Osteocyte (in vitro differentiated cells): ENCODE measurements at regions not wholly inside any gene's neighbourhood (a gene's known extent, or its start where the extent isn't known, plus 50 kb on each side); places are given as distances from the start of the nearest gene placed in this dataset.

ENCODE experiments used
- DNase-seq: peaks from one replicate; pipeline ENCODE4 v3.0.0; 2021; ENCODE audit warnings: mixed read lengths; ENCODE audit not compliant: unreplicated experiment; ENCODE audit errors: extremely low spot score
- H3K27ac Mint-ChIP-seq: one replicate; pipeline ENCODE4 v1.8.0; 2021; ENCODE audit warnings: mild to moderate bottlenecking, mixed read lengths; ENCODE audit not compliant: unreplicated experiment
- H3K27me3 Mint-ChIP-seq: one replicate; pipeline ENCODE4 v1.8.0; 2021; ENCODE audit warnings: mixed read lengths; ENCODE audit not compliant: unreplicated experiment
- H3K36me3 Mint-ChIP-seq: one replicate; pipeline ENCODE4 v1.8.0; 2021; ENCODE audit warnings: mixed read lengths; ENCODE audit not compliant: unreplicated experiment
- H3K4me1 Mint-ChIP-seq: one replicate; pipeline ENCODE4 v1.8.0; 2021; ENCODE audit warnings: mixed read lengths; ENCODE audit not compliant: unreplicated experiment
- H3K4me3 Mint-ChIP-seq: one replicate; pipeline ENCODE4 v1.8.0; 2021; ENCODE audit warnings: mild to moderate bottlenecking, moderate library complexity, mixed read lengths; ENCODE audit not compliant: unreplicated experiment
- H3K9me3 Mint-ChIP-seq: one replicate; pipeline ENCODE4 v1.8.0; 2021; ENCODE audit warnings: mixed read lengths; ENCODE audit not compliant: unreplicated experiment
- CTCF ChIP-seq: fragments of 200-600 bp; sonication (generic); IDR thresholded peaks from 2 replicates; pipeline ENCODE4 v1.5.0; 2021; ENCODE audit warnings: antibody characterized with exemption, mild to moderate bottlenecking, moderate library complexity

GRCh38 chr2:150887926-150888325, 373.7 kb downstream of the RBM43 start:
- no peak for DNase-seq
- Mint-ChIP-seq H3K36me3 (no peaks in the 10 kb centered on the region), H3K4me1 (peaks cover 1% of the 10 kb centered on the region), H3K4me3 (no peak overlapping the region), H3K27me3 (no peaks in the 10 kb centered on the region), H3K27ac (no peak overlapping the region), H3K9me3 (no peaks in the 10 kb centered on the region)
- no peak for TF ChIP-seq CTCF

GRCh38 chr2:150885774-150886386, 375.8 kb downstream of the RBM43 start:
- no peaks in the 10 kb centered on the region for H3K36me3 Mint-ChIP-seq
- no peak for TF ChIP-seq CTCF

GRCh38 chr2:150885236-150885635, 376.4 kb downstream of the RBM43 start:
- Mint-ChIP-seq H3K9me3 (no peaks in the 10 kb centered on the region), H3K27ac (no peak overlapping the region), H3K4me1 (peaks cover 1% of the 10 kb centered on the region), H3K4me3 (no peak overlapping the region), H3K27me3 (no peaks in the 10 kb centered on the region), H3K36me3 (no peaks in the 10 kb centered on the region)
- TF ChIP-seq CTCF, result no peak
- no peak for DNase-seq

More at GRCh38 chr2:150885774-150886386, 375.8 kb downstream of the RBM43 start:
- Mint-ChIP-seq H3K9me3 (no peaks in the 10 kb centered on the region), H3K27me3 (no peaks in the 10 kb centered on the region), H3K4me1 (peaks cover 1% of the 10 kb centered on the region), H3K27ac (no peak overlapping the region), H3K4me3 (no peak overlapping the region)
- no peak for DNase-seq

GRCh38 chr2:150883613-150883895, 378.1 kb downstream of the RBM43 start:
- H3K27ac Mint-ChIP-seq, result no peak overlapping the region
- H3K36me3 Mint-ChIP-seq, result no peaks in the 10 kb centered on the region
- no peak for DNase-seq
- no peak for TF ChIP-seq CTCF
- peaks cover 1% of the 10 kb centered on the region for H3K4me1 Mint-ChIP-seq
- H3K4me3 Mint-ChIP-seq, result no peak overlapping the region
- H3K9me3 Mint-ChIP-seq, result no peaks in the 10 kb centered on the region
- no peaks in the 10 kb centered on the region for H3K27me3 Mint-ChIP-seq

GRCh38 chr2:150882751-150883612, 378.7 kb downstream of the RBM43 start:
- peaks cover 1% of the 10 kb centered on the region for H3K4me1 Mint-ChIP-seq
- H3K9me3 Mint-ChIP-seq, result no peaks in the 10 kb centered on the region
- H3K4me3 Mint-ChIP-seq, result no peak overlapping the region
- H3K27ac Mint-ChIP-seq, result no peak overlapping the region
- no peaks in the 10 kb centered on the region for H3K27me3 Mint-ChIP-seq
- no peaks in the 10 kb centered on the region for H3K36me3 Mint-ChIP-seq
- TF ChIP-seq CTCF, result no peak
- DNase-seq, result no peak
